CD14-positive monocyte (primary cell): ENCODE measurements at regions not wholly inside any gene's neighbourhood (a gene's known extent, or its start where the extent isn't known, plus 50 kb on each side); places are given as distances from the start of the nearest gene placed in this dataset.

Experiments
- DNase-seq, 3 donors: peaks; one replicate each; pipeline ENCODE4 v3.0.0-alpha.2; 2011 to 2022
- H2AFZ ChIP-seq: 2 replicates; pipeline ENCODE4 v1.6.0; 2012; ENCODE audit warnings: mild to moderate bottlenecking, low read depth, low read length, inconsistent platforms; ENCODE audit not compliant: insufficient read depth, poor library complexity, severe bottlenecking
- H3K27ac ChIP-seq, 2 donors: 1 replicate in 1 of 2; 2 replicates in 1 of 2; pipeline ENCODE4 v1.5.1; 2012 to 2013; ENCODE audit warnings: low read length in 2 of 2, control low read depth in 1 of 2, inconsistent platforms in 1 of 2, low read depth in 1 of 2, mild to moderate bottlenecking in 1 of 2
- H3K27me3 ChIP-seq, 2 donors: one replicate each; pipeline versions ENCODE4 v1.6.0 to v1.6.1; 2011 to 2013; ENCODE audit warnings: low read length in 2 of 2; ENCODE audit not compliant: control insufficient read depth in 2 of 2, insufficient read depth in 2 of 2
- H3K36me3 ChIP-seq, 2 donors: replicated peaks in 1 of 2; 1 replicate in 1 of 2; 2 replicates in 1 of 2; pipeline versions ENCODE4 v1.5.1 to v1.6.1; 2012 to 2013; ENCODE audit warnings: low read length in 2 of 2, control low read depth in 1 of 2, inconsistent platforms in 1 of 2, mild to moderate bottlenecking in 1 of 2; ENCODE audit not compliant: insufficient read depth in 2 of 2, control insufficient read depth in 1 of 2
- H3K4me1 ChIP-seq, 2 donors: 1 replicate in 1 of 2; 2 replicates in 1 of 2; pipeline versions ENCODE4 v1.5.1 to v1.6.1; 2012 to 2013; ENCODE audit warnings: low read length in 2 of 2, control low read depth in 1 of 2, inconsistent platforms in 1 of 2, mild to moderate bottlenecking in 1 of 2, moderate library complexity in 1 of 2; ENCODE audit not compliant: insufficient read depth in 2 of 2, control insufficient read depth in 1 of 2
- H3K4me2 ChIP-seq: replicated peaks from 2 replicates; pipeline ENCODE3; 2012; ENCODE audit warnings: low read length, moderate library complexity, mild to moderate bottlenecking; ENCODE audit not compliant: poor library complexity, severe bottlenecking; ENCODE audit errors: extremely low read depth
- H3K4me3 ChIP-seq, 3 experiments: fragments of 200-600 bp in 1 of 3; sonication (generic) in 1 of 3; replicated peaks in 1 of 3; 1 replicate in 2 of 3; 2 replicates in 1 of 3; pipeline ENCODE4 v1.5.1; 2011 to 2013; ENCODE audit warnings: low read length in 3 of 3, mild to moderate bottlenecking in 3 of 3, control low read depth in 2 of 3, low read depth in 2 of 3, inconsistent platforms in 1 of 3, moderate library complexity in 1 of 3
- H3K79me2 ChIP-seq: 2 replicates; pipeline ENCODE4 v1.6.0; 2012; ENCODE audit warnings: mild to moderate bottlenecking, control low read depth, inconsistent platforms, low read length, moderate library complexity; ENCODE audit not compliant: insufficient read depth
- H3K9ac ChIP-seq: 2 replicates; pipeline ENCODE4 v1.6.0; 2017; ENCODE audit warnings: low read length, mild to moderate bottlenecking; ENCODE audit not compliant: insufficient read depth, poor library complexity, severe bottlenecking
- H3K9me3 ChIP-seq, 2 donors: replicated peaks in 1 of 2; 1 replicate in 1 of 2; 2 replicates in 1 of 2; pipeline versions ENCODE4 v1.5.1 to v1.6.1; 2012 to 2013; ENCODE audit warnings: low read length in 2 of 2, control low read depth in 1 of 2; ENCODE audit not compliant: control insufficient read depth in 1 of 2, insufficient read depth in 1 of 2
- H4K20me1 ChIP-seq: 2 replicates; pipeline ENCODE4 v1.6.0; 2012; ENCODE audit warnings: mild to moderate bottlenecking, low read length, control low read depth, moderate library complexity; ENCODE audit not compliant: insufficient read depth
- H3K27ac Mint-ChIP-seq, 7 donors: one replicate each; pipeline ENCODE4 v1.8.0; 2020; ENCODE audit warnings: mild to moderate bottlenecking in 7 of 7, mixed read lengths in 7 of 7, moderate library complexity in 6 of 7, inconsistent platforms in 2 of 7
- H3K27me3 Mint-ChIP-seq, 3 donors: one replicate each; pipeline ENCODE4 v1.8.0; 2021 to 2022; ENCODE audit warnings: low read depth in 3 of 3, mild to moderate bottlenecking in 3 of 3, mixed read lengths in 3 of 3, moderate library complexity in 3 of 3, inconsistent platforms in 1 of 3
- H3K36me3 Mint-ChIP-seq, 2 donors: one replicate each; pipeline ENCODE4 v1.8.0; 2020; ENCODE audit warnings: mixed read lengths in 2 of 2, inconsistent platforms in 1 of 2, mild to moderate bottlenecking in 1 of 2
- H3K4me1 Mint-ChIP-seq: one replicate; pipeline ENCODE4 v1.8.0; 2020; ENCODE audit warnings: mild to moderate bottlenecking, mixed read lengths
- H3K4me3 Mint-ChIP-seq, 2 donors: one replicate each; pipeline ENCODE4 v1.8.0; 2020; ENCODE audit warnings: mild to moderate bottlenecking in 2 of 2, mixed read lengths in 2 of 2, moderate library complexity in 1 of 2
- H3K9me3 Mint-ChIP-seq, 7 donors: one replicate each; pipeline ENCODE4 v1.8.0; 2020 to 2022; ENCODE audit warnings: mixed read lengths in 7 of 7, mild to moderate bottlenecking in 6 of 7, moderate library complexity in 6 of 7, inconsistent platforms in 2 of 7
- WGBS: methylation state at CpG from one replicate; pipeline ENCODE4 v1.1.5; 2013; ENCODE audit warnings: missing lambda C conversion rate; ENCODE audit not compliant: insufficient coverage; 5-methylcytosine and 5-hydroxymethylcytosine counted together
- intact Hi-C, 2 donors: fragments of 100-400 bp; cut with micrococcal nuclease; formaldehyde crosslinking; loops; one replicate each; pipeline versions ENCODE4 v1.15.0 to v1.15.1; 2023
- TF ChIP-seq, protein P1 (sequence below): fragments of 200-600 bp; IDR thresholded peaks from one replicate; pipeline ENCODE4 v1.8.0; 2022; ENCODE audit warnings: antibody characterized with exemption, mild to moderate bottlenecking

DNA sequence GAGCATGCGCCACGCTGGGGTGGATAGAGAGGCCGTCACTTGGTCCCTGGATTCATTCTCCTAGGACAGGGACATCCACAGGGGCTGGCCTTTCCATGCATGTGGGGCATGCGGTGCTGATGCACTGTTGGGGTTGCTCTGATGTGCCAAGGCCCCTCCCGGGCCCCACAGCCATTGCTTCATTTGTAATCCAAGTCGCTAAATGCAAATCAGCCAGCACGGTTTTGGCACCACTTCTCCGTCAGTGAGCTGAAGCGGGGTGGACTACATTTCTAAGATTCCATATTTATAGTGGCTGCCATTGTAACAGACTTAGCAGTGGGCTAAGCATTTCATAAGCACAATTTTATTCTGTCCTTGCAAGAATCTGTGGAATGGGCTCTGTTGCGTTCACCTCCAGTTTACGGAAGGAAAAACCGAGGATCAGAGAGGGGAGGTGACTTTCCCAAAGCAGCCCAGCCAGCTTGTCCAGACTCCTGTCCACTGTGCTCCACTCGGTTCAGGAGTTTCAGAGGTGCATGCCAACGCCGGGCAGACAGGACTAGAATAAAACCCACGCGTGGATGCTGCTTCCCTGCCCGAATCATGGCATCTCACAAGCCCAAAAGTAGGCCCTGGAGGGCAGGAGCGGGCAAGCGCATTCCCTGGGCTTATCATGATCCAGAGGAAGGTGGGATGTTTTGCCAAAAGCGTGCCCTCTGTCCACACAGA is 102.6 kb upstream of the COL5A1 start:
- H3K27ac ChIP-seq, result no peak overlapping the region
- DNase-seq, result no peak
- no peaks in the 10 kb centered on the region for H3K36me3 Mint-ChIP-seq
- no peaks in the 10 kb centered on the region for H3K36me3 ChIP-seq
- WGBS, result 88% methylated on average over 20 of the region's 21 CpGs
- H3K9me3 ChIP-seq, result no peaks in the 10 kb centered on the region
- no peak overlapping the region for H2AFZ ChIP-seq
- no peak overlapping the region for H3K9ac ChIP-seq
- no peaks in the 10 kb centered on the region for H3K4me1 ChIP-seq
- H3K4me2 ChIP-seq, result no peak overlapping the region
- no peaks in the 10 kb centered on the region for H3K4me1 Mint-ChIP-seq
- no peaks in the 10 kb centered on the region for H4K20me1 ChIP-seq
- TF ChIP-seq, protein P1, sequence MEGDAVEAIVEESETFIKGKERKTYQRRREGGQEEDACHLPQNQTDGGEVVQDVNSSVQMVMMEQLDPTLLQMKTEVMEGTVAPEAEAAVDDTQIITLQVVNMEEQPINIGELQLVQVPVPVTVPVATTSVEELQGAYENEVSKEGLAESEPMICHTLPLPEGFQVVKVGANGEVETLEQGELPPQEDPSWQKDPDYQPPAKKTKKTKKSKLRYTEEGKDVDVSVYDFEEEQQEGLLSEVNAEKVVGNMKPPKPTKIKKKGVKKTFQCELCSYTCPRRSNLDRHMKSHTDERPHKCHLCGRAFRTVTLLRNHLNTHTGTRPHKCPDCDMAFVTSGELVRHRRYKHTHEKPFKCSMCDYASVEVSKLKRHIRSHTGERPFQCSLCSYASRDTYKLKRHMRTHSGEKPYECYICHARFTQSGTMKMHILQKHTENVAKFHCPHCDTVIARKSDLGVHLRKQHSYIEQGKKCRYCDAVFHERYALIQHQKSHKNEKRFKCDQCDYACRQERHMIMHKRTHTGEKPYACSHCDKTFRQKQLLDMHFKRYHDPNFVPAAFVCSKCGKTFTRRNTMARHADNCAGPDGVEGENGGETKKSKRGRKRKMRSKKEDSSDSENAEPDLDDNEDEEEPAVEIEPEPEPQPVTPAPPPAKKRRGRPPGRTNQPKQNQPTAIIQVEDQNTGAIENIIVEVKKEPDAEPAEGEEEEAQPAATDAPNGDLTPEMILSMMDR, result no peak
- no peak overlapping the region for H3K4me3 Mint-ChIP-seq
- intact Hi-C loops, result no loop called here
- H3K9me3 Mint-ChIP-seq, result peaks cover 0 to 2% (median 0%) of the 10 kb centered on the region in 7 donors
- no peak overlapping the region for H3K4me3 ChIP-seq
- no peaks in the 10 kb centered on the region for H3K79me2 ChIP-seq
- peaks cover 0 to 5% (median 3%) of the 10 kb centered on the region in 3 donors for H3K27me3 Mint-ChIP-seq
- H3K27me3 ChIP-seq, result no peaks in the 10 kb centered on the region
- H3K27ac Mint-ChIP-seq, result no peak overlapping the region

DNA sequence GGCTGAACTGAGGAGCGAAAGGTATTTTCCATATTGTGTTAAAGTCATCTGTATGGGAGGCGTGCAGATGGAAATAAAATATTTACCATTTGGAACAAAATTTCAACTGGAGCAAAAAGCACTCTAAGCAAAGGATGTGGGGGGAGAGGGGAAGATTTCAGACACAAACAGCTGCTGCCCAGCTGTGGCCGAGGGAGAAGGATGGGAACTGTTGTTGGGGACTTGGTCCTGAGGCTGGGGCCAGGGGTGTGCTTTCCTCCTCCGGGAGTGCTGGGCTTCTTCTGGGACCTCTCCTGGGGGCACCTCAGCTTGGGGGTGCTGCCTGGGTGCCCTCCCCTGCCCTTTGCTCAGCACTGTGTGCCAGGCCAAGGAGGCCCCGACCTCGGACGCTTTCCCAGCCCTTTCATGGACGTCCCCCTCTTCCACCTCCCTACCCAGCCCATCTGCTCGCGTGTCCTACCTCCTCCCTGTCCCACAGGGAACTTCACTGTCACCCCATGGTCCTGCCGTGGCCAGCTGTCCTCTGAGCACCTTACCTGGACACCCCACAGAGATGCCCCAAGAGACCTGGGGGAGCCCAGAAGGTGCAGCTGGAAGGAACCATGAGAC is 101.9 kb upstream of the COL5A1 start:
- Histone ChIP-seq H3K4me3 (no peak overlapping the region), H3K27me3 (no peaks in the 10 kb centered on the region), H3K79me2 (no peaks in the 10 kb centered on the region), H3K4me1 (no peaks in the 10 kb centered on the region), H3K9ac (no peak overlapping the region), H2AFZ (no peak overlapping the region), H3K4me2 (no peak overlapping the region), H3K9me3 (no peaks in the 10 kb centered on the region), H4K20me1 (no peaks in the 10 kb centered on the region), H3K27ac (no peak overlapping the region), H3K36me3 (no peaks in the 10 kb centered on the region)
- Mint-ChIP-seq H3K36me3 (no peaks in the 10 kb centered on the region), H3K4me3 (no peak overlapping the region), H3K27ac (no peak overlapping the region), H3K27me3 (peaks cover 0 to 3% (median 2%) of the 10 kb centered on the region in 3 donors), H3K4me1 (no peaks in the 10 kb centered on the region), H3K9me3 (peaks cover 0 to 2% (median 0%) of the 10 kb centered on the region in 7 donors)
- intact Hi-C loops, result no loop called here
- no peak for DNase-seq
- TF ChIP-seq, protein P1, result no peak
- 93% methylated on average over 7 of the region's 11 CpGs for WGBS
